Tongue (tissue), 1 donor: ENCODE measurements at regions not wholly inside any gene's neighbourhood (a gene's known extent, or its start where the extent isn't known, plus 50 kb on each side); places are given as distances from the start of the nearest gene placed in this dataset.
"Not testable (repeated sequence)": the region's sequence is repeated elsewhere in the genome, so short reads cannot be mapped to it uniquely, and the experiment has no call there.

Experiments
- DNase-seq: peaks from one replicate; pipeline ENCODE4 v3.0.0-alpha.2; 2015

DNA sequence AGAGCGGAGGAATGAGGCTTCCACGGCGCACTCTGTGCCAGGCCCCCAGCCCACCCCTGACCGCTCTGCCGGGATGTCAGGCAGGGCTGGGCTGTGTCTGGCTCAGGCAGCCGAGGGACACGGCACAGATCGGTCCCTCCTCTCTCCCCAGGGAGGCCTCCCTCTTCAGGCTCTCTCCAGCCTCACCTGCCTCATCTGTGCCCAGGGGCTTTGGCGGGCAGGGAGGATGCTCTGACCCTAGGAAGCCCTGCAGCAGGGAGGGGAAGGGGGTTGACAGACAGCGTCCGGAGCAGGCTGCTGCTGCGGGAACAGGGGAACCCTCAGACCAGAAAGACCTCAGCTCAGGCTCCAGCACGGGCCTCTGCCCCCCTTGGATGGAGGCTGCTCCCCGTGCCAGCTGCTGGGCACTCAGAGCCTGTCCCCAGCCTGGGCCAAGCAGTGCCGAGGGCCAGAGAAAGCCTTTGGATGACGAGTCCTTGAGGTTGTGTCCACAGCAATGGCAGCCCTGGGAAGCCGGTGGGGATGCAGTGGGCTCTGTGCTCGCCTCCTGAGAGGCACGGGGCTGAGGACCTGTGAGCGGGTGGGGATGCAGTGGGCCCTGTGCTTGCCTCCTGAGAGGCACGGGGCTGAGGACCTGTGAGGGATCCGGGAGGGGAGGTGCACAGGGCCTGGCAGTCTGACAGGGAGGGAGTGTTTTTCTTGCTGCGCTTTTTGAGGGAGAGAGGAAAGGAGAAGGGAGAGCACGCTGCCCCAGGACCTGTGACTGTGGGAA is 66.9 kb downstream of the FOXL3 start:
- no peak for DNase-seq

DNA sequence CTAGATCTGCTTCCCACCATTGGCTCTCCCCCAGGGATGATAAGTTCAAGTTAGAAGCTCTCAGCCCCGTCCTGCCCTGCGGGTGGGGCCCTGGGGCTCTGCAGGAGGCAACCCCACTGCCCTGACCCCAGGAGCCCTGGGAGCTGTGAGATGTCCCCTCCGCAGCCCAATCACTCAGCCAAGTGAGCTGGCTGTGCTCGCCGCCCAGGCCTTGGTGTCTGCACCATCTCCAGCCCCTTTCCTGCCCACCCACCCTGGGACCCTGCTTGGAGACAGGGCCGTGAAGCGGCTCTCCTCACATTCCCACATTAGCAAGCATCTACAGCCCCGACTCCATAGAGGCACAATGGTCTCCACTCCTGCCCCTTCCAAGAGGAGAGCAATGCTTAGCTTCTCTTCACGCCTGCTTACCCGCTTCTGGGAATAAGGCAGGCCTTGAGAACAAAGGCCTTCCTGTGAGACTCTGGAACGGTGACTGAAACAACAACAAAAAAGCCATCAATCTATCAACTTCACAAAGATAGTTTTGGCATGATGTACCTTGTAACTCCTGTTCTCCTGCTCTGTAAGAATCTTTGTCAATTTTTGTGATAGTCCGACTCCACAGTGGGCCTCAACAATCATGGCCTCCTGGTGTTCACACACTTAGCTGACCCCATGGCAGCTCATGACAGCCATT is 67.7 kb downstream of the FOXL3 start:
- no peak for DNase-seq

DNA sequence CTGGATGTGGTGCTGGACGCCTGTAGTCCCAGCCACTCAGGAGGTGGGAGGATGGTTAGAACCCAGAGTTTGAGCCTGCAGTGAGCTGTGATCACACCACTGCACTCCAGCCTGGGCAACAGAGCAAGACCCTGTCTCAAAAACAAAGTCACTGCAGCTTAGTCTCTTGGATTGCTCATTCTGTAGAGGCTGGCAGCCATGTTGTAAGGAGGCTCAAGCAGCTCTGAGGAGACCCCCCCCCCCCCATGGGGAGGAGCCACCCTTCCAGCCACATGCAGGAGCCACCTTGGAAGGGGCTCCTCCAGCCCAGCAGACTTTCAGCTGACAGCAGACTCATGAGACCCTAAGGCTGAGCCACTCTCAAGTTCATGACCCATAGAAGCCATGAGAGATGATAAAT is 68.4 kb downstream of the FOXL3 start:
- DNase-seq = no peak

GRCh38 chr7:359226-359765 is 69.3 kb downstream of the FOXL3 start:
- DNase-seq = no peak

DNA sequence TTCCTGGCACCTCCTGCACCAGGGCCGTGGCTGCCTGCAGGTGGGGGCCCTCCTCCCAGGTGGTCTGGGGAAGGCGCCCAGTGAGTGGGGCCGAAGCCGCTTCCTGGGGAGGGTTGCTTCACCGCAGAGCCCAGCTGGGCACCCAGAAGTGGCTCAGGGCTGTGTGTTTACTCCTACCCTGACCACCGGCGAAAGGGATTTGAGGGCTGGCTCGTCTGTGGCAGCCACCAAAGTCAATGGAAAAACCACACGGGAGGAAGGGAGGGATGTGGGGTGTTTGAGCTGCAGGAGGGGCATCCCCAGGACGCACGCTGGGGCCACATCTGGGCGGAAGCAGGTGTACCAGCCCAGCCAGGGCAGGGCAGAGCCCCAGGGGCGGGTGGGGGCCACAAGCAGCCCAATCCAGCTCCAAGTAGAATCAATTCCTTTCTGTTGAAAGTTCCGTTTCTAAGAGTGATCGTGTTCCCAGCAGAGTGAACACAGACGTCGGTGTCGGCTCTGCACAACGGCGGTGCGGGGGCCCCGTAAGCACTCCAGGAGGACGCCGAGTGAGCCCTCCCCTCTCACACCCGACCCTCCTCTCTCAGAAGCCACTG is 69.9 kb downstream of the FOXL3 start:
- no peak for DNase-seq

GRCh38 chr7:360454-361100 is 70.6 kb downstream of the FOXL3 start:
- DNase-seq = no peak

DNA sequence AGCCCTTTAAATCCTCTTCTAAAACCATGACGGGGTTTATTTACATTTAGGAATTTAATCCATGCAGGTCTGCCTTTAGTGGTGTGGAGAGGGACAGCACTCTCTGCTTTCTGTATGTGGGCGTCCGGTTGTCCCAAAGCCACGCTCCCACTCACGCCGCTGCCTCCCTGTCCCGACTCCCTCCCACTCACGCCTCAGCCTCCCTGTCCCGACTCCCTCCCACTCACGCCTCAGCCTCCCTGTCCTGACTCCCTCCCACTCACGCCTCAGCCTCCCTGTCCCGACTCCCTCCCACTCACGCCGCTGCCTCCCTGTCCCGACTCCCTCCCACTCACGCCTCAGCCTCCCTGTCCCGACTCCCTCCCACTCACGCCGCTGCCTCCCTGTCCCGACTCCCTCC is 71.2 kb downstream of the FOXL3 start:
- DNase-seq = not testable (repeated sequence)

- peak; percentile 43 for DNase-seq
Measured at GRCh38 chr7:361680-362401, 71.9 kb downstream of the FOXL3 start.

DNA sequence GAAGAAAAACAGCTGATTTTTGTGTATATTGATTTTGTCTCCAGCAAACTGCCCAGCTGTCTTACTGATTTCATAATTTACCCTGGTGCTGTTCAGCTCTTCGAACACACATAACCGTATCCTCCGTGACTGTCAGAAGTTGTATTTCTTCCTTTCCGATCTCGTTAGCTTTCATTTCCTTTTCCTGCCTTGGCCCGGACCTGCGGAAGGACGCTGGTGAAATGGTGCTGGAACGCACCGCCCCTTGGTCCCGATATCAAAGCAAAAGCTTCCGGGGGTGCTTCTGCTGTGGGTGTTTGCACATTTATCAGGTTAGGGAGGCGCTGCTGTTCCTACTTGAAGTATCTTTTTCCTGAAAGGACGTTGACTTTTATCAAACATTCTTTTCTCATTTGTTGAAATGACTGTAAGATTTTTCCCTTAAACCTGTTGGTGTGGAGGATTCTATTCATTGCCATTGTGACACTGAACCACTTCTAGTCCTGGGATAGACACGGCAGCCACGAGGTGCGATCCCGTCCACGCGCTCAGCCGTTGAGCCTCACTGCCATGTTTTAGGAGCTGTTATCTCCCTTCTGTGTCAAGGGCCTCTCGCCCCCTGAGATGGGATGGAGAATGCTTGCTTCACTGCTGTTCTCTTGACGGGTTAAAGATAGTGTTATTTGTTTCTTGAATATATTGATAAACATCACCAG is 72.6 kb downstream of the FOXL3 start:
- no peak for DNase-seq

DNA sequence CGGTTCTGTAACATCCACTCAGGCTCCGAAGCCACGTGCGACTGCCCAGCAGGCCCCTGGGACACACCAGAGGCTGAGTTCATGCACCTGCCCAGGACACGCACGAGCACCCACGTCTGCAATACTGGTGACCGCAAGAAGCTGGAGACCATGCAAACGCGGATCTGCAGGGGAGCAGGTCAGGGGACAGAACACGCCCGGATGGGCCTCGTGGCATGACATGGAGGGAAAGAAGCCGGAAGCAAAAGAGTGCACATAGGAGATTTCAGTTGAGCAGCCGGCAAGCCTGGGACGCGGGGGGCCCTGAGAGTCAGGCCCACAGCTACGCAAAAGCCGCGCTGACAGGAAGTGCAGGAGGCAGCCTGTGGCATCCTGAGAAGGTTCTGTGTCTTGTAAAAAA is 73.7 kb downstream of the FOXL3 start:
- DNase-seq = no peak

GRCh38 chr7:364536-364935 is 74.6 kb downstream of the FOXL3 start:
- no peak for DNase-seq

DNA sequence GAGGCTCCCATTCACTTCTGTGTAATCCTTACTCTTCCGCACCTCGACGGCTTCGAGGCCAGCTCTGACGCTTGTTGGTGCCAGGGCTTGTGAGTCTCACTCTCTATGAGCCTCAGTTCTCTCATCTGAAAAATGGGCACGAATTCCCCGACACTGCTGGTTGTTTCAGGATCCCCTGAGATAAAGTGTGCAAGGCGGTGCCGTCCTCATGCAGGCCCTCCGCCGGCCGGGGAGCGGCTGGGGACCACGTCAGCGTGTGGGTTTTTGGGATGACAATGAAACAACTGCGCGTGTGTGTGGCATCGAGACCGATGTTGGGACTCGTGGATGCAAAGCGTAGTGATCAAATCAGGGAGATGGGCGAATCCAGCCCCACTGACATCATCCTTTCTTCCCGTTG is 75.6 kb downstream of the FOXL3 start:
- no peak for DNase-seq

DNA sequence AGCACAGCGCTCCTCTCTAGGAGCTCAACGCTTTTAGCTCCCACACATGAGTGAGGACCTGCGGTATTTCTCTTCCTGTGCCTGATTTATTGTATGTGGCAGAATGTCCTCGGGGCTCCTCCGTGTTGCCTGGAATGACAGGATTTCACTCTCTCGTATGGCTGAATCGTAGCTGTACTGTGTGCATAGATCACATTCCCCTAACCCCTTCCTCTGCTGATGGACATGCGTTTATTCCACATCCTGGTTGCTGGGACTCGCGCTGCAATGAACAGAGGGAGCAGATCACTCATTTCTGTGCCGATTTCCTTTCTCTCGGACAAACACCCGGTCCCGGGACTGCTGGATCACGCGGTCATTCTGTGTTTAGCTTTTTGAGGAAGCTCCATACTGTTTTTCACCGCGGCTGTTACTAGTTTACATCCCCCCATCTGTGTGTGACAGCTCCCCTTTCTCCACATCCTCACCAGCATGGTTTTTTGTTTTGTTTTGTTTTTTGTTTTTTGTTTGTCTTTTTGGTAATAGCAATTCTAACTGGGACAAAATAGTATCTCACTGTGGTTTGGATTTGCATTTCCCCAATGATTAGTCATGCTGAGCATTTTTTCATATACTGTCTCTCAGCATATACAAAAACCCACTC is 76.3 kb downstream of the FOXL3 start:
- no peak for DNase-seq

GRCh38 chr7:367351-367901 is 77.5 kb downstream of the FOXL3 start:
- no peak for DNase-seq

DNA sequence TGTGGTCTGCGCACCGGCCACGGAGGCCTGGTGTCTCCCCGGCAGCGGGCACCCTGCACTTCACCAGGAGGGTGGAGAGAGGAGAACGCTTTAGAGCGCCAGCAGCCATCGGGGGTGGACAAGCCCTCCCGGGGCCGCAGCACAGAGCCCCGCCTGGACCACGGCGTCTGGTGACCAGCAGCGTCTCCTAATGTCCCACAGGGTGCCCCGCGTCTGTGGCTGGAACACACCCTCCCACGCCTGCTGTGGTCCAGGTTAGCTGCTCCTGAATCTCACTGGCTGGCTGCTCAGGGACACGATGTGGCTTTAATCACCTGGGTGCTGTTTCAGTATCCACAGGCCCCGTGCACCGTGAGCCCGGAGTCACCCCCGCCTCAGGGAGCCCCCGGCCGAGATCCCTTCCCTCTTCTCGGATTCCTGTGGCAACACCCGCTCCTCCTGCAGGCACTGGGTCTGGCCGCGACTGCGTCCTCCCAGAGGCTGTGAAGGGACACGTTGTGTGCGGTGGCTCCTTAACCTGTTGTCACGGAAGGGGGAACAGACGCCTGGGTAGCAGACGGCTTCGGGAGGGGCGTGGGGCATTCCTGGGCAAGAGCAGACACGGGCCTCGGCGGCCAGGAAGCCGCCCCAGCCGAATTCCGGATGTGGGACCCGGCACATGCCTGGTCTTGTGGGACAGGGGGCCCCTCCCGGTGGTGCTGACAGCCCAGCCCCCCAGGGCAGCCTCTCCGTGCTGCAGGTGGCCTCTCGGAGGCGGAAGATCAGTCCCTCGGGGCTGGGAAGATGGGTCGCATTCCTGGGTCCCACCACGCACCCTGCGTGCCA is 78.9 kb downstream of the FOXL3 start:
- DNase-seq = peak; percentile 68

GRCh38 chr7:369476-370258 is 79.7 kb downstream of the FOXL3 start:
- DNase-seq = no peak

- DNase-seq = no peak
Measured at GRCh38 chr7:370259-370625, 80.3 kb downstream of the FOXL3 start.

DNA sequence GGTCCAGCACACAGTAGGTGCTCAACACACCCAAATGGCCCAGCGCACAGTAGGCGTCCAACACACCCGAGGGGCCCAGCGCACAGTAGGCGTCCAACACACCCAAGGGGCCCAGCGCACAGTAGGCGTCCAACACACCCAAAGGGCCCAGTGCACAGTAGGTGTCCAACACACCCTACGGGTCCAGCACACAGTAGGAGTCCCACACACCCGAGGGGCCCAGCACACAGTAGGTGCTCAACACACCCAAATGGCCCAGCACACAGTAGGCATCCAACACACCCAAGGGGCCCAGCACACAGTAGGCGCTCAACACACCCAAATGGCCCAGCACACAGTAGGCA is 80.8 kb downstream of the FOXL3 start:
- DNase-seq = no peak

- DNase-seq = no peak
Measured at GRCh38 chr7:371119-371778, 81.3 kb downstream of the FOXL3 start.
